Sigmoid colon (tissue), 6 donors: ENCODE measurements at regions not wholly inside any gene's neighbourhood (a gene's known extent, or its start where the extent isn't known, plus 50 kb on each side); places are given as distances from the start of the nearest gene placed in this dataset.
"Not testable (repeated sequence)": the region's sequence is repeated elsewhere in the genome, so short reads cannot be mapped to it uniquely, and the experiment has no call there.

Source experiments
- DNase-seq: peaks from one replicate; pipeline ENCODE4 v3.0.0-alpha.2; 2019
- H3K27ac ChIP-seq, 4 donors: fragments of 200-600 bp; sonication (generic); one replicate each; pipeline ENCODE4 v1.5.1; 2016 to 2019; ENCODE audit warnings: mild to moderate bottlenecking in 1 of 4
- H3K27me3 ChIP-seq, 3 donors: fragments of 200-600 bp; sonication (generic); one replicate each; pipeline ENCODE4 v1.5.1; 2019; ENCODE audit warnings: mild to moderate bottlenecking in 1 of 3
- H3K36me3 ChIP-seq, 4 donors: fragments of 200-600 bp; sonication (generic); one replicate each; pipeline ENCODE4 v1.5.1; 2016 to 2019
- H3K4me1 ChIP-seq, 4 donors: fragments of 200-600 bp; sonication (generic); one replicate each; pipeline ENCODE4 v1.5.1; 2017 to 2019
- H3K4me3 ChIP-seq, 4 donors: fragments of 200-600 bp; sonication (generic); one replicate each; pipeline ENCODE4 v1.5.1; 2017 to 2019; ENCODE audit warnings: mild to moderate bottlenecking in 2 of 4, moderate library complexity in 1 of 4
- H3K9me3 ChIP-seq, 4 donors: fragments of 200-600 bp in 3 of 4; sonication (generic) in 3 of 4; one replicate each; pipeline versions ENCODE4 v1.5.1 to v1.6.1; 2013 to 2019
- EP300 ChIP-seq, 4 donors: sonication (generic); formaldehyde crosslinking; IDR thresholded peaks; one replicate each; pipeline ENCODE4 v1.6.1; 2017; ENCODE audit warnings: antibody characterized with exemption in 4 of 4
- POLR2A ChIP-seq, 2 donors: fragments of 450-650 bp; IDR thresholded peaks; one replicate each; pipeline ENCODE4 v1.6.1; 2016; ENCODE audit warnings: antibody characterized with exemption in 2 of 2, mild to moderate bottlenecking in 2 of 2, moderate library complexity in 2 of 2
- POLR2AphosphoS5 ChIP-seq, 4 donors: sonication (generic); formaldehyde crosslinking; IDR thresholded peaks; one replicate each; pipeline ENCODE4 v1.6.1; 2017; ENCODE audit warnings: antibody characterized with exemption in 4 of 4
- whole genome bisulfite sequencing, 2 donors: extraction: QIAGEN DNeasy Blood & Tissue Kit; methylation state at CpG; one replicate each; pipeline ENCODE4 v1.1.7; 2013; 5-methylcytosine and 5-hydroxymethylcytosine counted together
- intact Hi-C: fragments of 100-400 bp; cut with DNase I; formaldehyde crosslinking; loops from one replicate; pipeline ENCODE4 v1.15.1; 2023
- TF ChIP-seq, protein P1 (sequence below), 4 experiments: fragments of 450-650 bp in 3 of 4; fragments of 200-600 bp in 1 of 4; IDR thresholded peaks; one replicate each; pipeline ENCODE4 v1.5.1; 2016 to 2019; ENCODE audit warnings: antibody characterized with exemption in 4 of 4, mild to moderate bottlenecking in 3 of 4, moderate library complexity in 2 of 4
- donor health status: healthy with polysubstance abuse.
- donor health status: healthy.

DNA sequence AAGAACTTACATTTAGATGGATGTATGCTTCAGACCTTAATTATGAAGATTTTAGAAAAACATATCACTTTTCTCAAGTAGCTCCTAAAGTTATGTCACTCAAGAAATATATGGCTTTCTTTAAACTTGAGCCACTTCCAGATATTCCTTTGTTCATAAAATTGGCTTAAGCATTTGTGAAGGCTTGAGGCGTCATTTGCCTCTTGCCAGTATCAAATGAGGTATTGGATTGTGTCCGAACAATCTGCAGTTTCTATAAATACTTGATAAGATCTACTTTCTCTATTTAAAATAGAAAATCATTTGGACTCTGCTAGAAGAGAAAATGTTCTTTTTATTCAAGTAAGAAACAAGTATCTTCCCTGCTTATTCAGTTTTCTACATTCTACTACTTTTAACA lies 102.6 kb downstream of the RSL24D1 start:
- WGBS, 2 donors = 89 to 90% methylated on average over 2 of the region's 2 CpGs
- DNase-seq = no peak
- no peaks in the 10 kb centered on the region for H3K36me3 ChIP-seq
- intact Hi-C loops = no loop called here
- H3K27me3 ChIP-seq = no peaks in the 10 kb centered on the region
- no peak overlapping the region for H3K27ac ChIP-seq
- TF ChIP-seq POLR2AphosphoS5 (IDR thresholded peaks at IDR 0.05) = no peak
- TF ChIP-seq, protein P1, sequence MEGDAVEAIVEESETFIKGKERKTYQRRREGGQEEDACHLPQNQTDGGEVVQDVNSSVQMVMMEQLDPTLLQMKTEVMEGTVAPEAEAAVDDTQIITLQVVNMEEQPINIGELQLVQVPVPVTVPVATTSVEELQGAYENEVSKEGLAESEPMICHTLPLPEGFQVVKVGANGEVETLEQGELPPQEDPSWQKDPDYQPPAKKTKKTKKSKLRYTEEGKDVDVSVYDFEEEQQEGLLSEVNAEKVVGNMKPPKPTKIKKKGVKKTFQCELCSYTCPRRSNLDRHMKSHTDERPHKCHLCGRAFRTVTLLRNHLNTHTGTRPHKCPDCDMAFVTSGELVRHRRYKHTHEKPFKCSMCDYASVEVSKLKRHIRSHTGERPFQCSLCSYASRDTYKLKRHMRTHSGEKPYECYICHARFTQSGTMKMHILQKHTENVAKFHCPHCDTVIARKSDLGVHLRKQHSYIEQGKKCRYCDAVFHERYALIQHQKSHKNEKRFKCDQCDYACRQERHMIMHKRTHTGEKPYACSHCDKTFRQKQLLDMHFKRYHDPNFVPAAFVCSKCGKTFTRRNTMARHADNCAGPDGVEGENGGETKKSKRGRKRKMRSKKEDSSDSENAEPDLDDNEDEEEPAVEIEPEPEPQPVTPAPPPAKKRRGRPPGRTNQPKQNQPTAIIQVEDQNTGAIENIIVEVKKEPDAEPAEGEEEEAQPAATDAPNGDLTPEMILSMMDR (IDR thresholded peaks at IDR 0.05) = no peak
- no peak for TF ChIP-seq EP300 (IDR thresholded peaks at IDR 0.05)
- no peak for TF ChIP-seq POLR2A (IDR thresholded peaks at IDR 0.05)
- H3K4me1 ChIP-seq = no peaks in the 10 kb centered on the region
- H3K4me3 ChIP-seq = no peak overlapping the region
- H3K9me3 ChIP-seq = no peaks in the 10 kb centered on the region

DNA sequence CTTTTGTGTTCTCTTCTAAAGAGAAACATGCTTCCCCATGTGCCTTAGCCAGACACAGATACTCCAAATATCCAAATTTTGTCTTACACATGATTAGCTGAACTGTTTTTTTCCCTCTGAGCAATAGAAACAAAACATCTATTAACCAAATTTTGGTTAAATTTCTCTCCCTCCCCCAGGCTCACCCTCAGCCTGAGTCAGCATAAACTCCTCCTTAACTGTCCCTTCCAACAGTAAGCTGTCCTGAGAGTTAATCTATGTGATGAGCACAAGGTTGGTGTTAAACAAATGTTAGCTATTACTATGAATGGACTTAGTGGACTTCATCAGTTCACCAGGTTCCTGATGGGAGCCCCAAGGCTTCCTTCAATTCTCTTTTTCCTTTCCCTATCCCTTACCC lies 108.5 kb downstream of the RSL24D1 start:
- H3K9me3 ChIP-seq = no peaks in the 10 kb centered on the region
- no peaks in the 10 kb centered on the region for H3K36me3 ChIP-seq
- intact Hi-C loops = no loop called here
- DNase-seq = no peak
- H3K27ac ChIP-seq = no peak overlapping the region
- no peak for TF ChIP-seq POLR2AphosphoS5 (IDR thresholded peaks at IDR 0.05)
- TF ChIP-seq EP300 (IDR thresholded peaks at IDR 0.05) = no peak
- H3K4me3 ChIP-seq = no peak overlapping the region
- H3K27me3 ChIP-seq = no peaks in the 10 kb centered on the region
- no peaks in the 10 kb centered on the region for H3K4me1 ChIP-seq

DNA sequence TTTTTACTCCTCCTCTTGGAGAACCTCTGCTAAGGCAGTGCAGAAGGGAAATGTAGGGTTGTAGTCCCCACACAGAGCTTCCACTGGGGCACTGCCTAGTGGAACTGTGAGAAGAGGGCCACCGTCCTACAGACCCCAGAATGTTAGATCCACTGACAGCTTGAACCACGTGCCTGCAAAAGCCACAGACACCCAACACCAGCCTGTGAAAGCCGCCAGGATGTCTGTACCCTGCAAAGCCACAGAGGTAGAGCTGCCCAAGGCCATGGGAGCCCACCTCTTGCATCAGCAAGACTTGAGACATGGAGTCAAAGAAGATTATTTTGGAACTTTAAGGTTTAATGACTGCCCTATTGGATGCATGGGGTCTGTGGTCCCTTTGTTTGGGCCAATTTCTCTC lies 112.1 kb downstream of the RSL24D1 start:
- WGBS, 2 donors = 61 to 70% methylated on average over 3 of the region's 3 CpGs
- Histone ChIP-seq H3K9me3 (no peaks in the 10 kb centered on the region), H3K27me3 (no peaks in the 10 kb centered on the region), H3K4me3 (no peak overlapping the region), H3K36me3 (no peaks in the 10 kb centered on the region), H3K27ac (no peak overlapping the region), H3K4me1 (no peaks in the 10 kb centered on the region)
- no peak for TF ChIP-seq EP300 (IDR thresholded peaks at IDR 0.05)
- TF ChIP-seq, protein P1 (IDR thresholded peaks at IDR 0.05) = no peak
- TF ChIP-seq POLR2AphosphoS5 (IDR thresholded peaks at IDR 0.05) = no peak
- TF ChIP-seq POLR2A (IDR thresholded peaks at IDR 0.05) = no peak
- no peak for DNase-seq
- intact Hi-C loops = no loop called here

DNA sequence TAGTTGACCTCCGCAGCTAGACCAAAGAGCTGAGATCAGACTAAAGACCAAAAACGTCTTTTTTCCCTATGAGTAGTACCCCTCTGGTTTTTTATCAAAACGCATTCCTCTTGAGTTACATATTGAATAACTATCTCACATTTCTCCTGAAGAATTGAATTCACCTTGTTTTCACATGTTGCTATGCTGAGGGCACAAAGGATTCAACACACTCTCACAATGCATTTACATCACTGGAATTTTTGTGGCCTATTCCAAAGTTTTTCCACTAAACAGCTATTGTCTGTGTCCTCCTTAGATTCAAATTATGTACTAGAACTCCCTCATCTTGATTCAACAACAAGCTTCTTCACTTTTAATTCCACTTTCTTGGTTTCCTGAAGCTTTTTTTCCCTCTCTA lies 112.5 kb downstream of the RSL24D1 start:
- WGBS, 2 donors = 76 to 84% methylated on average over 3 of the region's 3 CpGs

DNA sequence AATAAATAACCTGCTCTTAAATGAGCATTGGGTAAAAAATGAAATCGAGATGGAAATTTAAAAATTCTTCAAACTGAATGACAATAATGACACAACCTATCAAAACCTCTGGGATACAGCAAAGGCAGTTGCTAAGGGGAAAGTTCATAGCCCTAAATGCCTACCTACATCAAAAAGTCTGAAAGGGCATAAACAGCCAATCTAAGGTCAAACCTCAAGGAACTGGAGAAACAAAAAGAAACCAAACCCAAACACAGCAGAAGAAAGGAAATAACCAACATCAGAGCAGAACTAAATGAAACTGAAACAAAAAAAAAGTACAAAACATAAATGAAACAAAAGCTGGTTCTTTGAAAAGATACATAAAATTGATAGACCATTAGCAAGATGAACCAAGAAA lies 119.7 kb downstream of the RSL24D1 start:
- H3K4me3 ChIP-seq, H3K36me3 ChIP-seq, H3K4me1 ChIP-seq, intact Hi-C loops, DNase-seq, H3K9me3 ChIP-seq, H3K27me3 ChIP-seq, H3K27ac ChIP-seq: not testable (repeated sequence)
- WGBS, 2 donors = 75 to 94% methylated on average over 1 of the region's 1 CpG

More for the DNA sequence above, 112.5 kb downstream of the RSL24D1 start:
- no peak for DNase-seq
- TF ChIP-seq POLR2AphosphoS5 (IDR thresholded peaks at IDR 0.05) = no peak
- no peak for TF ChIP-seq POLR2A (IDR thresholded peaks at IDR 0.05)
- TF ChIP-seq, protein P1 (IDR thresholded peaks at IDR 0.05) = no peak
- no peak for TF ChIP-seq EP300 (IDR thresholded peaks at IDR 0.05)
- intact Hi-C loops = no loop called here
- H3K36me3 ChIP-seq = no peaks in the 10 kb centered on the region
- no peak overlapping the region for H3K4me3 ChIP-seq
- no peak overlapping the region for H3K27ac ChIP-seq
- peaks cover 0 to 1% (median 0%) of the 10 kb centered on the region in 4 donors for H3K9me3 ChIP-seq
- H3K4me1 ChIP-seq = no peaks in the 10 kb centered on the region
- no peaks in the 10 kb centered on the region for H3K27me3 ChIP-seq

DNA sequence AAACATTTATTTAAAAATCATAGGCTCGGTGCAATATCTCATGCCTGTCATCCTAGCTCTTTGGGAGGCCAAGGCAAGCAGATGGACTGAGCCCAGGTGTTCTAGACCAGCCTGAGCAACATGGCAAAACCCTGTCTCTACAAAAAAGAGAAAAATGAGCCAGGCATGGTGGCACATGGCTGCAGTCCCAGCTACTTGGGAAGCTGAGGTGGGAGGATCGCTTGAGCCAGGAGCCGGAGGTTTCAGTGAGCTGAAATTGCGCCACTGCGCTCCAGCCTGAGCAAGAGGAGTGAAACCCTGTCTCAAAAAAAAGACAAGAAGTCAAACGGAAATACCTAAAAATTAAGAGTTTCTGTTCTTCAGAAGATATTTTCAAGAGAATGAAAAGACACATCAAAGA lies 122.3 kb downstream of the RSL24D1 start:
- Histone ChIP-seq H3K4me3 (no peak overlapping the region), H3K27ac (no peak overlapping the region), H3K4me1 (no peaks in the 10 kb centered on the region), H3K27me3 (no peaks in the 10 kb centered on the region), H3K9me3 (peaks cover 0 to 2% (median 0%) of the 10 kb centered on the region in 4 donors), H3K36me3 (no peaks in the 10 kb centered on the region)
- 86 to 91% methylated on average over 6 of the region's 6 CpGs for WGBS, 2 donors
- no peak for DNase-seq
- TF ChIP-seq, protein P1 (IDR thresholded peaks at IDR 0.05) = no peak
- TF ChIP-seq EP300 (IDR thresholded peaks at IDR 0.05) = no peak
- no peak for TF ChIP-seq POLR2A (IDR thresholded peaks at IDR 0.05)
- TF ChIP-seq POLR2AphosphoS5 (IDR thresholded peaks at IDR 0.05) = no peak
- intact Hi-C loops = no loop called here

DNA sequence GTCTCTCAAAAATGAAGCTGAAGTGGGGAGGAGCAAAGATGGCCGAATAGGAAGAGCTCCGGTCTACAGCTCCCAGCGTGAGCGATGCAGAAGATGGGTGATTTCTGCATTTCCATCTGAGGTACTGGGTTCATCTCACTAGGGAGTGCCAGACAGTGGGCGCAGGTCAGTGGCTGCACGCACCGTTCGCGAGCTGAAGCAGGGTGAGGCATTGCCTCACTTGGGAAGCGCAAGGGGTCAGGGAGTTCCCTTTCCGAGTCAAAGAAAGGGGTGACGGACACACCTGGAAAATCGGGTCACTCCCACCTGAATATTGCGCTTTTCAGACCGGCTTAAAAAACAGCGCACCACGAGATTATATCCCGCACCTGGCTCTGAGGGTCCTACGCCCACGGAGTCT lies 132.8 kb downstream of the RSL24D1 start:
- H3K9me3 ChIP-seq, H3K36me3 ChIP-seq, H3K4me3 ChIP-seq, intact Hi-C loops, DNase-seq, H3K27ac ChIP-seq, H3K4me1 ChIP-seq, H3K27me3 ChIP-seq: not testable (repeated sequence)
- 94 to 96% methylated on average over 20 of the region's 20 CpGs for WGBS, 2 donors
